NCI-H2171 treated with DMSO at 0.1 percent for 48 hours (cell line): ENCODE measurements at regions not wholly inside any gene's neighbourhood (a gene's known extent, or its start where the extent isn't known, plus 50 kb on each side); places are given as distances from the start of the nearest gene placed in this dataset.

Experiments used
- DNase-seq: peaks from one replicate; lab custom pipeline; 2025; lab: John Stamatoyannopoulos, UW

DNA sequence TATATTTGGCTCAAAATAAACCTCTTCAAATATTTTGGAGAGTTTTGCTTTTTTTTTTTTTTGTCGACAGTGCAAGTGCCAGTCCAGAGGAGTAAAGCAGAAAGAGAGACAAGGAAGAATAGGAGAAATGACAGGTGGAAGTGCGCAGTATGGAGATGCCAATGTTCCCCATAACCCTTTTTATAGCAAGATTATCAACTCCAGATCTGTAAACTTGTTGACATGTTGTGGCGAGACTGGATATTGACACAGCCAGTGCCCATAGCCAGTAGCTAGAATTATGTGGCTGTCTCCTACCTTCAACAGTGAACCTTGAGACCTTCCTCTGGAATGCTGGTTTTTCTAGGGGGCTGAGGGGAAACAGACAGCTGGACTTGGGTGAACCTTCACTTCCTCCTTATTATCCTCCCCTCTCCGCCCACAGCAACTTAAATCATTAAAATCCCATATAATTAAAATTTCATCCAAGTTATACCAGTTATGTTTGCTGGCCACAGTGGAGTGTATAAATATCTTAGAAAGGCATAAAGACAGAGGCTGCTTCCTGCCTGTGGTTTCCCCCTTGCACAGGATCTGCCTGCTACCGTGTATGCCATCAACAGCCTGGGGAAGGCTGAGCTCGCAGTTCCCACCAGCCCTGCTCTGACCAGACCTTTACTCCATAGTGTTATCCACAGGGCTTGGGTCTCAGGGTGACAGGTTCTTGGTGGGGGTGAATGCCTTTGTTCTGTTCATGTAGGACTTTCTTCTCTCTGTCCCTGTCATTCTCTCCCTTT, 112.3 kb upstream of the ANKH start:
- no peak for DNase-seq

DNA sequence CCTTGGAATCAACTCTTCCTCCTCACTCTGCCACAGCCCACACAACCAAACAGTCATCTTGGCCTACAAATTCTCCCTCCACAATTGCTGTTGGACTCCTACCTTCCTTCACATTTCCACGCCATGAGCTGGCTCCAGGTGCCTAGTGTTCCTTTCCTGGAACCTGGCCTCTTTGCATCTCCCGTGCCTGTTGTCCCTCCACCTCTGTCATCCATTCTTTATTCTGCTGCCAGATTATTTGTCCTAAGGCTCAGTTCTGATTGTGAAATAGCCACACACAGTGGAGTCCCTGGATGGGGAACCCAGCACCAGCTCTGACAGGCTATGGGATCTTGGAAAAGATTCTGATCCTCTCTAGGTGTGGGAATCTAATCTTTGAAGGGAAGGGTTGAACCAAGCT, 109.1 kb upstream of the ANKH start:
- no peak for DNase-seq

DNA sequence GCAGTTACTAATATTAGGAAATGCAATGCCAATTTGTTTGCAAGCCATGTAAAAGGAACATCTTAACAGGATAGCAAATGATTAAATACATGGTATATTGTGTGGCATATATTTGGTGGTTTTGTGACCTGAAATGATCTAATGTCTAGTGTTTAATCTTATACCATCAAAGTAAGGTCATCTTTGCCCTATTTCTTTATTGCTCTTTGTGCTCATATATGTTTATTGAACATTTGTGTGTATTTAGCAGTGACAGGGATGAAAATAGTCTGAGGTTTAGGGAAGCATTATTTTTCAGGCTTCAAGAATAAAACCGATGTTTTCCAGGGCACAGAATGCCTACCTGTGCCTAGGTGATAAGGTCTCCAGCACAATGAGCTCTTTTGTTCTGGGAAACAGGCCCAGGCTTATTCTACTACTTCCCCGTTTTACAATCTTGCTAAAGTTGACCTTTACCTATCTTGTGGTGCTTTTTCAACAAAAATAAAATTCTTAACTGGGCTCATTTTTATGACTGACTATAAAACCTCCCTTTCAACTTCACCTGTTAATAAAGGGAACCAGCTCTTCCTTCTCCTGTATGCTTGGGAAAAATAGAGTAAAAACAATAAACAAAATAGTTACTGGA, 105.6 kb upstream of the ANKH start:
- DNase-seq: no peak

DNA sequence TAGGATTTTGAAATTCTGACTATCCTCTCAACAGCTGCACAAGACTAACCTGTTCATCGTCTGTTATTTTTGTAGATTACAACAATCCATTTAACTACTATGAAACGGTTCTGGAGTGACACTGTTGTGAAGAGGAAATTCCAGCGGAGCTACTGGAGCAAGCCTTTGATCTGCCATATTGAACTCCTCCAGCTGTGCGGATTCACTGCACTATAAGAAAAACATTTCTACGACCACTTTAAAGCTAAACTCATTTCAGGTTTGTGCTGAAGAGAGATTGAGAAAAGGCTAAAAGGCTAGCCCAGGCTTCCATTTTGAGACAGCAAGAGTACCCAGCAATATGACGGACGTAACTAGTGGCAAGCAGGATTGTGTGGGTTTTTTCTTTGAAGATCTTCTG, 104.9 kb upstream of the ANKH start:
- DNase-seq: no peak

DNA sequence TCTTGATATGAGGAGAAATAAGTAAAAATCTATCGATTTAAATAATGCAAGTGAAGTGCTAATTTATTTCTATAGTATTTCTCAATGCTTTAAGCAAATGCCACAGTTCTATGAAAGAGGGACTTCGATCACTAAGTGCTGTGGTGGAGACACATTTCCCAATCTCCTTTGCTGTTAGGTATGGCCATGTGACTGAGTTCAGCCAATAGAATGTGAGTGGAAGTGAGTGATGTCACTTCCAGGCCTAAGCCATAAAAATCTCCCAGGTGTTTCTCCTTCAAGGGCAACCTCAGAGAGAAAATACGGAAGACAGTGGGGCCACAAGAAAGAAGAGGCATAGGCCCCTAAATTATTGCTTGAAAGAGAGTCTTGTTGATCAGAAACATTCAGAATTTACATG, 100.3 kb upstream of the ANKH start:
- peak; percentile 31 for DNase-seq

DNA sequence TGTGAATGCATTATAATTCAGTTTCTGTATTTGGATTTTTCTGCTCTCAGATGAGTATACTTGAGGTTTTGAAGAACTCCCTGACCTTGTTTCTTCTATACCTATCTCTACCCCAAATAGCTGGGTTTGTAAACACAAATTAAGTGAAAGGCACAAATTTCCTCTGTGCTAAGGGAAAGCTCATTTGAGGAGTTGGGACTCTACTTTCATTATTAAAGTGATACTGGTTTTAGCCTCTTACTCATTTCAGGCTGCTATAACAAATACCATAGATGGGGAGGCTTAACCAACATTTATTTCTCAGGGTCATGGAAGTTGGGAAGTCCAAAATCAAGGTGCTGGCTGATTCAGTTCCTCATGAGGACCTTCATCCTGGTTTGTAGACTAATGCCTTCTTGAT, 97.2 kb upstream of the ANKH start:
- no peak for DNase-seq

DNA sequence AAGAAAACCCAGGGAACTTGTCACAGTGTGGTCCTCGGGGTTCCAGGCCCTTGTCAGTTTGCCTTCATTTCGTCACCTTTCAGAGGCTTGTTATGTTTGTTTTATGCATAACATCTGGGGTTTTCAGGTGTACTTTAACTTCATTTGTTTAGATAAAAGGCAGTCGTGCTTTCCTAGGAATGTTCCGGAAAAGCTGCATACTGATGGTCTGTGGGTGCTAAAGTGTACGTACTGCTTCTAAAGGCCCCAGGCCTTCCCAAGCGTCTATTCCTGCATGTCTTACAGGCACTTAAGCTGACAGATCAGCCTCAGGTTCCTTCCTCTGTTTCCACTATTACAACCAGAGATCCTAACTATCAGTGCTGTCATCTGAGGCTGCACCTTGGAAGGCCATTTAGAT, 95.6 kb upstream of the ANKH start:
- DNase-seq: no peak

DNA sequence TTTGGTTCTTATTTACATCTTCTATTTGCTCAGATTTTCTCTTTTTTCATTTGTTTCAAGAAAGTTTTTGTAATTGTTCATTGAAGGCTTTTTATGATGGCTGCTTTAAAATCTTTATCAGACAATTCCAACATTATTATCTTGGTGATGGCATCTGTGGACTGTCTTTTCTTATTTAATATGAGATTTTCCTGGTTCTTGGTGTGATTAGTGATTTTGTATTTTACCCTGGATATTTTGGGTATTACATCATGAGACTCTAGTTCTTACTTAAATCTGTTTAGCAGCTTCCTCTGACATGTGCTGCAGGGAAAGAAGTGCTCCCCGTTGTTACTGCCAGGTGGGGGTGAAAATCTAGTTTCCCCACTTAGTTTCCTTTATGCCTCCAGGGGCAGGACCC, 94.2 kb upstream of the ANKH start:
- no peak for DNase-seq

DNA sequence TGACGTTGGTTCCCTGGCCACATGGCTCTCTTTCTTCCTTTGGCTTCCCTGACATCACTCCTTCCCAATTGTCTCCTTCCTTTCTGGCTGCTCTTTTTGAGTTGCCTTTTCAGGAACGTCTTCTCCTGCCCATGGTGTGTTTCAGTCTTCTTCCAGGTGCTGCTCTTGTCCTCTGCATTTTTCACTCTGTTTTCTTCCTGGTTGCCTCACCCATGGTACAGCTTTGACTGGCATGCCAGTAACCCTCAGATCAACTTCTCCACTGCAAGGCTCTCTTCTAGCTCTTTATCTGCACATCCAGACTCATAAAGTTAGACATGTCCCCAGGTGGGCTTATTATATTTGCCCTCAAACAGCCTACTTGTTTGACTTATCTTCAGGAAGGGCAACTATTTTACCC, 91.0 kb upstream of the ANKH start:
- DNase-seq: no peak

DNA sequence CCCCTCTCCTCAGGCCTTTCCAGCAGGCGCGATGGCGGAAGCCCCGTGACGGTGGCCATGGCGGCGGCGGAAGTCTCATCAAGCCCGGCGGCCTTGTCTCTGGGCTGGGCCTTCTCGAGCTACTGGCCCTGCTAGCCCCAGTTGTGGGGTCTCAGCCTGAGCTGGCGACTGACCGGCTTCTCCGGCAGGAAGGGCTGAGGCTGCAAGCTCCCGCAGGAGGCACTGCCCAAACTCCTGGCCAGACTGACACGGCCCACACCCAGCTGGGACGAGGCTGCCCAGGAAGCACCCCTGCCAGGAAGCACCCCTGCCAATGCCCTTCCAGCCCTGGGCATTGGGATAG, 88.5 kb upstream of the ANKH start:
- DNase-seq: no peak

DNA sequence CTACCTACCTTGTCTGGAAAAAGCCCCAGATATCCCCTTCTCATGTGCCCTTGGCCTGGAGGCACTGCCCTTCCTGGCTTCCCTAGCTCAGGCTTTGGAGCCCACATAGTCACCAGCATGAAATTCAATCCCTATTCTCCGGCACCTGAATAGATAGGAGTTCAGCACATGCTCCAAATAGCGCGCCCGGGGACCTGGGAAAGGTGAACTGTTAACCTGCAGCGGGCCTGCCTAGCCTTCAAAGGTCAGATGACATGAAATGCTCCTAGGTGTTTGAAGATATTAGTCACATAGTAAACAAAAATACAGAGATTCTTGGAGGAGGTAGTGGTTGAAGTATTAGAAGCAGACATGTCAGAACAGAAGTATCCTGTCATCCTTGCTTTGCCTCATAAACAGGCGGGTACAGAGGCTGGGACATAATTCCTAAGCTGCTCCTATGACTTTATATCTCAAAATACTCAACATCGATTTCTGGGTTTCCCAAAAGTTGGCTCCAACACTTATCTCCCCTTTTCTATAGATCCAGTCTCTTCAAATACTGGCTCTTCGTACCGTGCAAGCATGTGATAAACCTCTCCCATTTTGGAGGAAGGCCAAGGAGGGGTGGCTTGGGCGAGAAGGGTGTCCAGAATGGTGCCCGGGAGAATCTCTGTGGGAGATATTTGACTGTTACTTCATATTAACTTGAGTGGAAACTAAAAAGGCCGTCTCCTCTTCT, 88.0 kb upstream of the ANKH start:
- DNase-seq: no peak

DNA sequence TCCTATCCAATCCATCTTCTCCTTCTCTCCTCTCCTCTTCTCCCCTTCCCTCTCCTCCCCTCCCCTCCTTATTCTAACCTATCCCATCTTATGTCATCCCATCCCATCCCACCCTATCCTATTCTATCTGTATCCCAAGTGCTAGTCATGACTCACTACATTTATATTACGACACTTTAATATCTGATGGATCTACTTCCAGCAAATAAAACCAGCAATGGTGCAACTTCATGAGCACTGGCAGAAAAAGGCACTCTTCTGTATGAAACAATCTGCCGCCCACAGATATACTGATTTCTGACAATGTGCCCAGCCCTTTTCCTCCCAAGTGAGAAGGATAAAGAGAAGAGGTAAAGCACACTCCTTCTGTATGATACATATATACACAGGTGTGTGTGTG, 86.6 kb upstream of the ANKH start:
- DNase-seq: no peak

DNA sequence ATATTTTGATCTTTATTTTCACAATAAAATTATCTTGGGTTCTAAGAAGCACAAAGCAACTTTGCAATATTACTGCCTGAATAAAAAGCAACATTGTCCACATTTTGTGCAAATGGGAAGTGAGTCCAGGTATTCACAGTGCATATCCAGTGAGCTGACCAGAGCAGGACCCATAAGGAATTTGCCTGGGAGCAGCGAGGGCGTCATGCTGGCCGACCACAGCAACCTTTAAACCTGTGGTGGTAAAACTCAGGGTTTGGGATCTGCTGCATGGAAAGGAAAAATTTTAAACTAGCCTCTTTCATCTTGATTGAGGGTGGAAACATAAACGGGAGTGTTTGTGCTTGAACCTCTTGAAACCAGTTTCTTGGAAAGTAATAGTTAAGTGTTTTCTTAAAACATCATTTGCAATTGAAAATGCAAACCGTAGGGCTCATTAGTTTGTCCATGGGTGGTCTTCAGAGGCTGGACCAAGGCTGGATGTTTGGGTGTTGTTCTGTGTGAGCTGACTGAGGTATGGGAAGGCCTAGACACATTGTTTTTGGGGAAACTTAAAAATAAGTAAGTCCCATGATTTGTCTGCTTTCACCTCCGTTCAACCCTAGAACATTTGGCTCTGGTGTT, 85.0 kb upstream of the ANKH start:
- no peak for DNase-seq

DNA sequence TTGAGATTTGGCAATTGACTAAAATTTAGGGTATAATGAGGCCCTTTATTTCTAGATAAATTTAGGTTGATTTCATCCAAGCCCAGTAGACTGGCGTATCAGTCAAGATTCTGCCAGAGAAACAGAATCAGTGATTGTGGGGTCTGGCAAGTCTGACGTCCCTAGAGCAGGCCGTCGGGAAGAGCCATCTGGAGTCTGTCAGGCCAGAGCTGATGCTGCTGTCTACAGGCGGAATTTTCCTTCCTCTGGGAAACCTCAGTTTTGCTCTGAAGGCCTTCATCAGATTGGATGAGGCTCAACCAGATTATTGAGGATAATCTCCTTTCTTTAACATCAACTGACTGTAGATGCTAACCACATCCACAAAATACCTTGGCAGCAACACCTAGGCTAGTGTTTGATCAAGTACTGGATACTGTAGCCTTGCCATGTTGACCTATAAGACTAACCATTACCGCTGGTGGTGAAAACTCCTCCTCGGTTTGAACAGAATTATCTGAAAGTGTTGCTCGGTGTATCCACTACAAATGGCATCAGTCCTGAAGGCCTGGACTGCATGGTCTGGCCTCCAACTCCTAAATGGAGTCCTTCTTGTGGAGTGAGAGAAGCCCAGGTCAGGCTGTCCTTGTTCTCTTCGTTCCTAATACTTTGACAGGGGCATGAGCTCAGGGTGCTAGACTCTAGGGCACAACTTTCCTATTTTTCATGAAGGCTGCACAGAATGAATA, 83.2 kb upstream of the ANKH start:
- no peak for DNase-seq

DNA sequence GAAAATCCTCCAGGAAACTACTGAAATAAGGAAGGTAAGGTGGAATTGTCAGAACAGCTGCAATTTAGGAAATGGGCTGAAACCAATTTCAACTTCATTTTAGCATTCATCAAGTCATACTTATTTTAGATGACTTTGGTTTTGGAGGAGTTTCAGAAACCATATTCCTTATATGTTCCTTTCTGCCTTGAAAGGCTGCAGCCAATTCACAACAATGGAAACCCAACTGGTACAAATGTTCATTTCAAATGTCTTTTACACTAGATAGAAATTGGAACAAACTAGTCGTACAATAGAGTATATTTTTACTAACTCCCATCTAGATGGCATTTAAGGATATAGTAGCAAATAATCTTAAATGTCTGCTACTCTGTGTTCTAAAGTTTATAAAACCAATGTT, 82.6 kb upstream of the ANKH start:
- no peak for DNase-seq

DNA sequence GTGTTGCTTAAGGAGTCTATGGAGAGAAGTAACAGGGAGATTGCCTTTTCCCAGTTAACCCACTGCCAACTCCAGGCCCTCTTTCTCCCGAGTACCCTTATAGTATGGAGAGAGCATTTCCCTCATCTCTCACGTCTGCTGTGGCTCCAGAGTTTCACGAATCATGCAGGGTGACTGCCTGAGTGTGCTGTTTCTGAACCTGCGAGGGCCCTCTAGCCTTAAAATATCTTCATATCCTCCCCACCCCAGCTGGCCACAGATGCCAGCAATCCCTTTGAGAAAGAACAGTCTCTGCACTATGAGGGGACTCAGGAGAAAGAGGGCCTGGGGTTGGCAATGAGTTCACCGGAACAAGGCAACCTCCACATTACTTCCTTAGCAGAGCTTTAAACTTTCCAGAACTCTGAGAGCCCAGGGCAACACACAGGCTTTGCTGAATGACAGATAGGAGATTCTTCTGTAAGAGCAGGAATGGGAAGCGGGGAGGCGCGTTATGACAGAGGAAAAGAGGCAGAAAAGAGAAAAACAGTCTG, 81.6 kb upstream of the ANKH start:
- DNase-seq: no peak

DNA sequence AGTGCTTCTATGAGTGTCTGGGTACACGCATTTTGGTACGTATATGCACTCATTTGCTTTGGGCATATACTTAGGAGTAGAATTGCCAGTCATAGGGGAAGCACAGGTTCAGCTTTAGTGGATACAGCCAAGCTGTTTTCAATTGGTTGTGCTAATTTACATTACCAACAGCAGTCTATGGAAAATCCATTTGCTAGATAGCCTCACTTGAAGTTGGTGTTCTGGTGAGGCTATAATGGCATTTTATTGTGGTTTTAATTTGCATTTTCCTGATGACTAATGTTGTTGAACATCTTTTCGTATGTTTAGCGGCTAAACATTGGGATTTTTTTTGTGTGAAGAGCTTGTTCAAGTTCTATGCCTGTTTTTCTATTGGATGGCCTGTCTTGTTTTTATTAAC, 76.8 kb upstream of the ANKH start:
- DNase-seq: no peak

DNA sequence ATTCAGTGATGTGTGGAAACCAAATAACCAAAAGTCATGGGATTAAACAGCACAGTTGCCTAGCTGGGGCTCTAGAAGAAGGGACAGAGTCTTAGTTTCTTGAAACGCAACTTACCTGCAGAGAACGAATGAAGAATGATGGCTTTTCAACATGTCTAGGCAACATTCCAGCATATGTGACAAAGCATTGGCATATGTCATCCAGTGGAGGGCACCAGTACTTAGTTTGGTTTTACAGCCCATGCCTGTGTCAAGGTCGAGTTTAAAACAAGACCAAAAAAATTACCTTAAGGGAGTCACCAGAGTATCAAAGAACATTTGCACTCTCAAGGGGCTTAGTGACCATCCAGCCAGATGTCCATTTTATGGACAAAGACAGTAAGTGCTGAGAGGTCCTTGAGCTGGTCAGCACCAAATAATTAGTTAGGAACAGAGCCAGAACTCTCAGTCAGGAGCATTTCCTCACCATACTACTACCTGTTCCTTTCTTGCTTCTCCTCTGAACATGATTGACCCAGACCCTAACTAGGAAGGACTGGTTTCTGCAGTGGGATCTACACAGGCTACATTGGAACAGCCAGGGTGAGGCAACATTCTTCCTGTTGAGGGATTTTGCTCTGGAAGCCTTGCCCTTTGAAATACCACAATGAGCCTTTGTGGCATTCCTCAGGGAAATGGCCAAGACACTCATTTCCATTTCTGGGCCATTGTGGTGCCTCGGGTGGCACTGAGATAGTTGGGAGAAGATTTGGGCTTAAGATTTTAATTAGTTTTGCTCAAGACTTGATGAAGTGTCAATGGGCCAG, 75.4 kb upstream of the ANKH start:
- DNase-seq: peak; percentile 76

DNA sequence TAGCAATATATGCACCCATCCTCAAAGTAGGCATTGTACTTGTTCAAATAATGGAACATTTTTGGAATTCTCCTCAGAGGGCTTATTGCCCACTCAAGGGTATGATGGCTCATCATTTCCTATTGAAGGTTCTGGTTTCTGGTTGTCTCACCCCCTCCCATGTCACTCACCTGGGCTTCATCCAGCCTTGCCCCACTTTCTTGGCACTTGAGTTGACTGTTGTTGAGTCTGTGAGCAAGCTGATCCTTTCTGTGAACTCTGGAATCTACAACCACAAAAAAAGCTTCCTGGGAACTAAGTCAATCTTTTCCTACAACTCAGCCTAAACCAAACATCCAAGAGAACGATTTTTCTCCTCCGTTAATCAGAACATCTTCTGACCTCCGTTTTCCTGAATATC, 73.9 kb upstream of the ANKH start:
- no peak for DNase-seq

DNA sequence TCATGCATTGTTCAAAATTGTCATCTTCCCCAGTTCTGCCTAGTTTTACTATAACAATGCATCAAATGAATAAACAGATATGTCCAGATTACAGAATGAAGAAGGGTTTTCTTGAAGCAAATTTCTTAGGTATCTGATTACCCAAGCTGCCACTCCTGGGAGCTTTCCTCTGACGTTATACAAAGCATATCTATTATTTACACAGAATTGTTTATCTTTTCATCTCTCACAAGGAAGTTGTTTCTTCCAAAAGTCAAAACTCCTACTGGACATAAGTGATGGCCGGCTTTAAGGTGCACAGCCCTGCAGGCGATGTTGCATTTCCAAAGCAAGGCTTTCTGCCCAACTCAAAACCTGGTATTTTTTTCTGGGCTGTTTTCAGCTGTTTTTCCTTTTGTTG, 73.4 kb upstream of the ANKH start:
- DNase-seq: peak; percentile 16

DNA sequence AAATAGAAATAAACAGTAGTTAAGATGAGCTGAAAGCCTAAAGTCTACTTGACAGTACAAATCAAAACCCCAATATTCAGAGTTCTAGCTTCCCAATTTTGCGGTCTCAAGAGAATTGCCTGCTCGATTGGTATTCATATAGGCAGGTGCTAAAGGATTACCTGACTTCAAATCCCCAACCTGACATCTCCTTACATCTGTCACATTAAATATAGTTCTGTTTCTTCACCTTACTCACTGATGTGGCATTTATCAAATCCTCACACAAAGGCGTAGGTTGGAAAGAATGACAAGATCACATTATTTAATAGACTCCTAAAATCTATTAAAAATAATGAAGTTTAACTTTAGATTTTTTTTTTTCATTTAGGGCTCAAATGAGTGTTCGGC, 72.8 kb upstream of the ANKH start:
- peak; percentile 43 for DNase-seq
